ENCODE measurements at regions not wholly inside any gene's neighbourhood (a gene's known extent, or its start where the extent isn't known, plus 50 kb on each side); places are given as distances from the start of the nearest gene placed in this dataset.

- H3K27me3 ChIP-seq, result no peaks in the 10 kb centered on the region
Measured at GRCh38 chr11:42536611-42537360, 775.0 kb upstream of the API5 start.

DNA sequence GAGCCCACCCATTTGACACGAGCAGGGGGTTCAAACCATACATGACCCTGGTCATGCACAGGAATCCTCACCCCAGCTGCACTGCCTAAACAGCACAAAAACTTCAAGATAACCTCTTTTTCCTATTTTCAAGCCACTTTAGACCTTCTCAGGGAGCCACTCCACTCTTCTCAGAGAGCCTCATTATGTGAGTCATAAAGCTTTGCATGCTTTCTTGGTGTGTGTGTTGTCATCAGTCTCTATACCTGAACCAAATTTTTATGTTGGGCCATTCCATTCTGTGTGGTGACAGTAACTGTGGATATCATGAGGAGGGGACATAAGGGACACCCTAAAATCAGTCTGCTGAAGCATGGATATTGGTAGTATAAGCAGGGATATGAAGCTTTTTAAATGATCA, 769.5 kb upstream of the API5 start:
- Histone ChIP-seq H3K27me3 (no peaks in the 10 kb centered on the region), H3K4me3 (no peak overlapping the region), H3K9me3 (no peaks in the 10 kb centered on the region), H3K27ac (no peak overlapping the region), H3K36me3 (no peaks in the 10 kb centered on the region), H3K4me1 (no peaks in the 10 kb centered on the region)
- TF ChIP-seq, protein P1, sequence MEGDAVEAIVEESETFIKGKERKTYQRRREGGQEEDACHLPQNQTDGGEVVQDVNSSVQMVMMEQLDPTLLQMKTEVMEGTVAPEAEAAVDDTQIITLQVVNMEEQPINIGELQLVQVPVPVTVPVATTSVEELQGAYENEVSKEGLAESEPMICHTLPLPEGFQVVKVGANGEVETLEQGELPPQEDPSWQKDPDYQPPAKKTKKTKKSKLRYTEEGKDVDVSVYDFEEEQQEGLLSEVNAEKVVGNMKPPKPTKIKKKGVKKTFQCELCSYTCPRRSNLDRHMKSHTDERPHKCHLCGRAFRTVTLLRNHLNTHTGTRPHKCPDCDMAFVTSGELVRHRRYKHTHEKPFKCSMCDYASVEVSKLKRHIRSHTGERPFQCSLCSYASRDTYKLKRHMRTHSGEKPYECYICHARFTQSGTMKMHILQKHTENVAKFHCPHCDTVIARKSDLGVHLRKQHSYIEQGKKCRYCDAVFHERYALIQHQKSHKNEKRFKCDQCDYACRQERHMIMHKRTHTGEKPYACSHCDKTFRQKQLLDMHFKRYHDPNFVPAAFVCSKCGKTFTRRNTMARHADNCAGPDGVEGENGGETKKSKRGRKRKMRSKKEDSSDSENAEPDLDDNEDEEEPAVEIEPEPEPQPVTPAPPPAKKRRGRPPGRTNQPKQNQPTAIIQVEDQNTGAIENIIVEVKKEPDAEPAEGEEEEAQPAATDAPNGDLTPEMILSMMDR (IDR thresholded peaks at IDR 0.05), result no peak
- no peak for DNase-seq (ENCODE audit: low spot score)

More at GRCh38 chr11:42536611-42537360, 775.0 kb upstream of the API5 start:
- Histone ChIP-seq H3K27ac (no peak overlapping the region), H3K4me1 (no peaks in the 10 kb centered on the region), H3K4me3 (no peak overlapping the region), H3K36me3 (no peaks in the 10 kb centered on the region), H3K9me3 (no peaks in the 10 kb centered on the region)
- DNase-seq (ENCODE audit: low spot score), result no peak
- TF ChIP-seq, protein P1 (IDR thresholded peaks at IDR 0.05), result no peak

- no peaks in the 10 kb centered on the region for H3K27me3 ChIP-seq
- H3K4me1 ChIP-seq, result no peaks in the 10 kb centered on the region
- no peak for DNase-seq (ENCODE audit: low spot score)
- H3K36me3 ChIP-seq, result no peaks in the 10 kb centered on the region
- H3K9me3 ChIP-seq, result no peaks in the 10 kb centered on the region
- H3K4me3 ChIP-seq, result no peak overlapping the region
- TF ChIP-seq, protein P1 (IDR thresholded peaks at IDR 0.05), result no peak
- no peak overlapping the region for H3K27ac ChIP-seq
Measured at GRCh38 chr11:42543844-42544419, 767.9 kb upstream of the API5 start.

GRCh38 chr11:42544726-42545125, 767.1 kb upstream of the API5 start:
- H3K36me3 ChIP-seq, result no peaks in the 10 kb centered on the region
- H3K4me3 ChIP-seq, result no peak overlapping the region
- H3K4me1 ChIP-seq, result no peaks in the 10 kb centered on the region
- H3K27ac ChIP-seq, result no peak overlapping the region
- H3K27me3 ChIP-seq, result no peaks in the 10 kb centered on the region
- TF ChIP-seq, protein P1 (IDR thresholded peaks at IDR 0.05), result no peak
- no peaks in the 10 kb centered on the region for H3K9me3 ChIP-seq
- DNase-seq (ENCODE audit: low spot score), result no peak

DNA sequence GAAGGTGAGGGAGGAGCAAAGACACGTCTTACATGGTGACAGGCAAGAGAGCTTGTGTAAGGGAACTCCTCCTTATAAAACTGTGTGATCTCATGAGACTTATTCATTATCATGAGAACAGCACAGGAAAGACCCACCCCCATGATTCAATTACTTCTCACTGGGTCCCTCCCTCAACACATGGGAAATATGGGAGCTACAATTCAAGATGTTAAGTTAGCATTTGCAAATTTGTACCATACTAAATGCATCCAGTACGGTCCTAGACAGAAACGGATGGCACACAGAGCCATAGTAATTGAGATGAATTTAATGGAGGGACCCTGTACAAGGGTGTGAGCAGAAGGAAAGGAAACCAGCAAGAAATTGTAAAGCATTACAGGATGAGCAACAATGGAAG, 765.8 kb upstream of the API5 start:
- TF ChIP-seq, protein P1 (IDR thresholded peaks at IDR 0.05), result no peak
- Histone ChIP-seq H3K9me3 (no peaks in the 10 kb centered on the region), H3K4me1 (no peaks in the 10 kb centered on the region), H3K27ac (no peak overlapping the region), H3K36me3 (no peaks in the 10 kb centered on the region), H3K27me3 (no peaks in the 10 kb centered on the region), H3K4me3 (no peak overlapping the region)
- DNase-seq (ENCODE audit: low spot score), result no peak
